RCC 7860 (cell line): ENCODE measurements at regions not wholly inside any gene's neighbourhood (a gene's known extent, or its start where the extent isn't known, plus 50 kb on each side); places are given as distances from the start of the nearest gene placed in this dataset.

ENCODE experiments used
- DNase-seq: peaks from one replicate; pipeline ENCODE4 v3.0.0-alpha.2; 2015; ENCODE audit warnings: low spot score
- FAIRE-seq: peaks from 2 replicates; lab custom pipeline; 2012; peaks lifted over from hg19 to GRCh38; lab: Jason Lieb, UNC

GRCh38 chr11:97107604-97108003 lies 717.8 kb downstream of the JRKL start:
- FAIRE-seq = no peak
- DNase-seq = no peak

- DNase-seq = no peak
- no peak for FAIRE-seq
Observed at GRCh38 chr11:97109078-97109477, 719.3 kb downstream of the JRKL start.

- no peak for DNase-seq
- FAIRE-seq = no peak
Observed at GRCh38 chr11:97110376-97110775, 720.6 kb downstream of the JRKL start.

- FAIRE-seq (no peak), DNase-seq (no peak)
Observed at GRCh38 chr11:97111559-97111958, 721.7 kb downstream of the JRKL start.

- no peak for FAIRE-seq
- DNase-seq = no peak
Observed at GRCh38 chr11:97118614-97119200, 728.9 kb downstream of the JRKL start.

GRCh38 chr11:97123237-97123636 lies 733.4 kb downstream of the JRKL start:
- DNase-seq (no peak), FAIRE-seq (no peak)

GRCh38 chr11:97136067-97136466 lies 746.3 kb downstream of the JRKL start:
- FAIRE-seq = no peak
- DNase-seq = no peak

- FAIRE-seq (no peak), DNase-seq (no peak)
Observed at GRCh38 chr11:97140885-97141494, 751.2 kb downstream of the JRKL start.

GRCh38 chr11:97143463-97143862 lies 753.6 kb downstream of the JRKL start:
- FAIRE-seq (no peak), DNase-seq (no peak)

- DNase-seq (no peak), FAIRE-seq (no peak)
Observed at GRCh38 chr11:97149741-97150140, 759.9 kb downstream of the JRKL start.

- DNase-seq (no peak), FAIRE-seq (no peak)
Observed at GRCh38 chr11:97157221-97157740, 767.5 kb downstream of the JRKL start.

- FAIRE-seq = no peak
- DNase-seq = no peak
Observed at GRCh38 chr11:97158243-97158642, 768.4 kb downstream of the JRKL start.

- FAIRE-seq = no peak
- DNase-seq = no peak
Observed at GRCh38 chr11:97163631-97164191, 773.9 kb downstream of the JRKL start.

GRCh38 chr11:97201743-97202612 lies 812.2 kb downstream of the JRKL start:
- FAIRE-seq = no peak

GRCh38 chr11:97202613-97203292 lies 812.9 kb downstream of the JRKL start:
- FAIRE-seq = no peak
- no peak for DNase-seq

More at GRCh38 chr11:97201743-97202612, 812.2 kb downstream of the JRKL start:
- no peak for DNase-seq

- no peak for FAIRE-seq
- DNase-seq = no peak
Observed at GRCh38 chr11:97218011-97218410, 828.2 kb downstream of the JRKL start.

GRCh38 chr11:97223647-97224046 lies 833.8 kb downstream of the JRKL start:
- FAIRE-seq = no peak
- no peak for DNase-seq

GRCh38 chr11:97224396-97224795 lies 834.6 kb downstream of the JRKL start:
- DNase-seq = no peak
- FAIRE-seq = no peak

- DNase-seq = no peak
- FAIRE-seq = no peak
Observed at GRCh38 chr11:97225794-97226193, 836.0 kb downstream of the JRKL start.

GRCh38 chr11:97229936-97230335 lies 840.1 kb downstream of the JRKL start:
- FAIRE-seq (no peak), DNase-seq (no peak)

GRCh38 chr11:97231231-97231630 lies 841.4 kb downstream of the JRKL start:
- FAIRE-seq = no peak

More at GRCh38 chr11:97231231-97231630, 841.4 kb downstream of the JRKL start:
- DNase-seq = no peak
